ENCODE measurements at regions not wholly inside any gene's neighbourhood (a gene's known extent, or its start where the extent isn't known, plus 50 kb on each side); places are given as distances from the start of the nearest gene placed in this dataset.

GRCh38 chr3:168613151-168613550 is 517.4 kb upstream of the GOLIM4 start:
- WGBS, result 22% methylated on average over 5 of the region's 5 CpGs

GRCh38 chr3:168612671-168613070 is 516.9 kb upstream of the GOLIM4 start:
- DNase-seq (ENCODE audit: low read depth in 6 of 9, low spot score in 9 of 9), result no peak
- Histone ChIP-seq H3K27me3 (ENCODE audit: control insufficient read depth in 2 of 2, insufficient read depth in 1 of 2, low read length in 1 of 2) (no peaks in the 10 kb centered on the region), H3K4me3 (ENCODE audit: low read length in 2 of 2) (no peak overlapping the region), H3K9me3 (ENCODE audit: control insufficient read depth in 2 of 2, insufficient read depth in 1 of 2, low read length in 1 of 2) (no peaks in the 10 kb centered on the region), H3K4me1 (ENCODE audit: control insufficient read depth in 2 of 2, insufficient read depth in 2 of 2, low read length in 2 of 2) (no peaks in the 10 kb centered on the region), H3K27ac (ENCODE audit: low read depth in 1 of 2, low read length in 1 of 2) (no peak overlapping the region), H3K36me3 (ENCODE audit: control insufficient read depth in 2 of 2, insufficient read depth in 2 of 2, low read length in 1 of 2) (no peaks in the 10 kb centered on the region)
- 68% methylated on average over 5 of the region's 5 CpGs for WGBS

More at GRCh38 chr3:168613151-168613550, 517.4 kb upstream of the GOLIM4 start:
- Histone ChIP-seq H3K4me1 (ENCODE audit: control insufficient read depth in 2 of 2, insufficient read depth in 2 of 2, low read length in 2 of 2) (no peaks in the 10 kb centered on the region), H3K27ac (ENCODE audit: low read depth in 1 of 2, low read length in 1 of 2) (no peak overlapping the region), H3K4me3 (ENCODE audit: low read length in 2 of 2) (no peak overlapping the region), H3K27me3 (ENCODE audit: control insufficient read depth in 2 of 2, insufficient read depth in 1 of 2, low read length in 1 of 2) (no peaks in the 10 kb centered on the region), H3K9me3 (ENCODE audit: control insufficient read depth in 2 of 2, insufficient read depth in 1 of 2, low read length in 1 of 2) (no peaks in the 10 kb centered on the region), H3K36me3 (ENCODE audit: control insufficient read depth in 2 of 2, insufficient read depth in 2 of 2, low read length in 1 of 2) (no peaks in the 10 kb centered on the region)
- DNase-seq (ENCODE audit: low read depth in 6 of 9, low spot score in 9 of 9), result no peak

GRCh38 chr3:168611826-168612225 is 516.1 kb upstream of the GOLIM4 start:
- Histone ChIP-seq H3K4me3 (ENCODE audit: low read length in 2 of 2) (no peak overlapping the region), H3K36me3 (ENCODE audit: control insufficient read depth in 2 of 2, insufficient read depth in 2 of 2, low read length in 1 of 2) (no peaks in the 10 kb centered on the region), H3K27me3 (ENCODE audit: control insufficient read depth in 2 of 2, insufficient read depth in 1 of 2, low read length in 1 of 2) (no peaks in the 10 kb centered on the region), H3K9me3 (ENCODE audit: control insufficient read depth in 2 of 2, insufficient read depth in 1 of 2, low read length in 1 of 2) (no peaks in the 10 kb centered on the region), H3K4me1 (ENCODE audit: control insufficient read depth in 2 of 2, insufficient read depth in 2 of 2, low read length in 2 of 2) (no peaks in the 10 kb centered on the region), H3K27ac (ENCODE audit: low read depth in 1 of 2, low read length in 1 of 2) (no peak overlapping the region)
- WGBS, result 93% methylated on average over 1 of the region's 1 CpG
- no peak for DNase-seq (ENCODE audit: low read depth in 6 of 9, low spot score in 9 of 9)

- Histone ChIP-seq H3K36me3 (ENCODE audit: control insufficient read depth in 2 of 2, insufficient read depth in 2 of 2, low read length in 1 of 2) (no peaks in the 10 kb centered on the region), H3K9me3 (ENCODE audit: control insufficient read depth in 2 of 2, insufficient read depth in 1 of 2, low read length in 1 of 2) (no peaks in the 10 kb centered on the region), H3K27me3 (ENCODE audit: control insufficient read depth in 2 of 2, insufficient read depth in 1 of 2, low read length in 1 of 2) (no peaks in the 10 kb centered on the region), H3K4me3 (ENCODE audit: low read length in 2 of 2) (no peak overlapping the region), H3K27ac (ENCODE audit: low read depth in 1 of 2, low read length in 1 of 2) (no peak overlapping the region), H3K4me1 (ENCODE audit: control insufficient read depth in 2 of 2, insufficient read depth in 2 of 2, low read length in 2 of 2) (no peaks in the 10 kb centered on the region)
- 96% methylated on average over 3 of the region's 3 CpGs for WGBS
- DNase-seq (ENCODE audit: low read depth in 6 of 9, low spot score in 9 of 9), result no peak
These were observed 513.2 kb upstream of the GOLIM4 start for GRCh38 chr3:168608926-168609325.

GRCh38 chr3:168604767-168605166 is 509.0 kb upstream of the GOLIM4 start:
- H3K27ac ChIP-seq (ENCODE audit: low read depth in 1 of 2, low read length in 1 of 2), result no peak overlapping the region
- no peak overlapping the region for H3K4me3 ChIP-seq (ENCODE audit: low read length in 2 of 2)
- no peaks in the 10 kb centered on the region for H3K27me3 ChIP-seq (ENCODE audit: control insufficient read depth in 2 of 2, insufficient read depth in 1 of 2, low read length in 1 of 2)
- 91% methylated on average over 3 of the region's 3 CpGs for WGBS
- no peaks in the 10 kb centered on the region for H3K36me3 ChIP-seq (ENCODE audit: control insufficient read depth in 2 of 2, insufficient read depth in 2 of 2, low read length in 1 of 2)
- no peaks in the 10 kb centered on the region for H3K9me3 ChIP-seq (ENCODE audit: control insufficient read depth in 2 of 2, insufficient read depth in 1 of 2, low read length in 1 of 2)
- no peaks in the 10 kb centered on the region for H3K4me1 ChIP-seq (ENCODE audit: control insufficient read depth in 2 of 2, insufficient read depth in 2 of 2, low read length in 2 of 2)
- no peak for DNase-seq (ENCODE audit: low read depth in 6 of 9, low spot score in 9 of 9)

GRCh38 chr3:168598250-168598649 is 502.5 kb upstream of the GOLIM4 start:
- H3K27ac ChIP-seq (ENCODE audit: low read depth in 1 of 2, low read length in 1 of 2), result no peak overlapping the region
- H3K4me3 ChIP-seq (ENCODE audit: low read length in 2 of 2), result no peak overlapping the region
- 98% methylated on average over 2 of the region's 2 CpGs for WGBS
- DNase-seq (ENCODE audit: low read depth in 6 of 9, low spot score in 9 of 9), result no peak
- no peaks in the 10 kb centered on the region for H3K9me3 ChIP-seq (ENCODE audit: control insufficient read depth in 2 of 2, insufficient read depth in 1 of 2, low read length in 1 of 2)
- no peaks in the 10 kb centered on the region for H3K36me3 ChIP-seq (ENCODE audit: control insufficient read depth in 2 of 2, insufficient read depth in 2 of 2, low read length in 1 of 2)
- H3K4me1 ChIP-seq (ENCODE audit: control insufficient read depth in 2 of 2, insufficient read depth in 2 of 2, low read length in 2 of 2), result no peaks in the 10 kb centered on the region
- H3K27me3 ChIP-seq (ENCODE audit: control insufficient read depth in 2 of 2, insufficient read depth in 1 of 2, low read length in 1 of 2), result no peaks in the 10 kb centered on the region

GRCh38 chr3:168596175-168596823 is 500.6 kb upstream of the GOLIM4 start:
- DNase-seq (ENCODE audit: low read depth in 6 of 9, low spot score in 9 of 9), result no peak

GRCh38 chr3:168591587-168591986 is 495.9 kb upstream of the GOLIM4 start:
- H3K27ac ChIP-seq (ENCODE audit: low read depth in 1 of 2, low read length in 1 of 2), result no peak overlapping the region
- no peak overlapping the region for H3K4me3 ChIP-seq (ENCODE audit: low read length in 2 of 2)
- no peaks in the 10 kb centered on the region for H3K4me1 ChIP-seq (ENCODE audit: control insufficient read depth in 2 of 2, insufficient read depth in 2 of 2, low read length in 2 of 2)
- no peaks in the 10 kb centered on the region for H3K36me3 ChIP-seq (ENCODE audit: control insufficient read depth in 2 of 2, insufficient read depth in 2 of 2, low read length in 1 of 2)
- 96% methylated on average over 2 of the region's 2 CpGs for WGBS
- H3K27me3 ChIP-seq (ENCODE audit: control insufficient read depth in 2 of 2, insufficient read depth in 1 of 2, low read length in 1 of 2), result no peaks in the 10 kb centered on the region
- H3K9me3 ChIP-seq (ENCODE audit: control insufficient read depth in 2 of 2, insufficient read depth in 1 of 2, low read length in 1 of 2), result no peaks in the 10 kb centered on the region
- no peak for DNase-seq (ENCODE audit: low read depth in 6 of 9, low spot score in 9 of 9)

More at GRCh38 chr3:168596175-168596823, 500.6 kb upstream of the GOLIM4 start:
- Histone ChIP-seq H3K27me3 (ENCODE audit: control insufficient read depth in 2 of 2, insufficient read depth in 1 of 2, low read length in 1 of 2) (no peaks in the 10 kb centered on the region), H3K9me3 (ENCODE audit: control insufficient read depth in 2 of 2, insufficient read depth in 1 of 2, low read length in 1 of 2) (no peaks in the 10 kb centered on the region), H3K27ac (ENCODE audit: low read depth in 1 of 2, low read length in 1 of 2) (no peak overlapping the region), H3K4me3 (ENCODE audit: low read length in 2 of 2) (no peak overlapping the region), H3K4me1 (ENCODE audit: control insufficient read depth in 2 of 2, insufficient read depth in 2 of 2, low read length in 2 of 2) (no peaks in the 10 kb centered on the region), H3K36me3 (ENCODE audit: control insufficient read depth in 2 of 2, insufficient read depth in 2 of 2, low read length in 1 of 2) (no peaks in the 10 kb centered on the region)
- WGBS, result 68% methylated on average over 1 of the region's 1 CpG

GRCh38 chr3:168589376-168589775 is 493.7 kb upstream of the GOLIM4 start:
- 90% methylated on average over 3 of the region's 3 CpGs for WGBS
- Histone ChIP-seq H3K36me3 (ENCODE audit: control insufficient read depth in 2 of 2, insufficient read depth in 2 of 2, low read length in 1 of 2) (no peaks in the 10 kb centered on the region), H3K4me3 (ENCODE audit: low read length in 2 of 2) (no peak overlapping the region), H3K9me3 (ENCODE audit: control insufficient read depth in 2 of 2, insufficient read depth in 1 of 2, low read length in 1 of 2) (no peaks in the 10 kb centered on the region), H3K4me1 (ENCODE audit: control insufficient read depth in 2 of 2, insufficient read depth in 2 of 2, low read length in 2 of 2) (no peaks in the 10 kb centered on the region), H3K27ac (ENCODE audit: low read depth in 1 of 2, low read length in 1 of 2) (no peak overlapping the region), H3K27me3 (ENCODE audit: control insufficient read depth in 2 of 2, insufficient read depth in 1 of 2, low read length in 1 of 2) (no peaks in the 10 kb centered on the region)
- DNase-seq (ENCODE audit: low read depth in 6 of 9, low spot score in 9 of 9), result no peak

All from thymus (tissue), 11 donors.